IMR-90 (cell line): ENCODE measurements at regions not wholly inside any gene's neighbourhood (a gene's known extent, or its start where the extent isn't known, plus 50 kb on each side); places are given as distances from the start of the nearest gene placed in this dataset.

Experiments used
- BHLHE40 ChIP-seq: fragments of 150-350 bp; IDR thresholded peaks from 2 replicates; pipeline ENCODE4 v1.6.1; 2016; ENCODE audit warnings: mild to moderate bottlenecking, low read depth, low read length
- CEBPB ChIP-seq: IDR thresholded peaks from 2 replicates; pipeline ENCODE4 v1.6.1; 2012; ENCODE audit warnings: low read depth, low read length, improper control_type of control experiment
- CHD1 ChIP-seq: IDR thresholded peaks from 2 replicates; pipeline ENCODE4 v1.6.1; 2012; ENCODE audit warnings: low read depth, low read length, improper control_type of control experiment
- CTCF ChIP-seq: conservative IDR thresholded peaks from 2 replicates; pipeline ENCODE4 v1.5.1; 2012; ENCODE audit warnings: mild to moderate bottlenecking, low read depth, low read length, improper control_type of control experiment
- ELK1 ChIP-seq: fragments of 150-350 bp; IDR thresholded peaks from 2 replicates; pipeline ENCODE4 v1.6.1; 2016; ENCODE audit warnings: low read depth, mild to moderate bottlenecking, low read length, moderate library complexity, borderline replicate concordance
- FOS ChIP-seq: fragments of 150-350 bp; IDR thresholded peaks from 2 replicates; pipeline ENCODE4 v1.6.1; 2016; ENCODE audit warnings: low read depth, low read length
- MAFK ChIP-seq: IDR thresholded peaks from 2 replicates; pipeline ENCODE4 v1.6.1; 2012; ENCODE audit warnings: low read depth, low read length, improper control_type of control experiment
- MAZ ChIP-seq: IDR thresholded peaks from 2 replicates; pipeline ENCODE4 v1.6.1; 2012; ENCODE audit warnings: low read depth, mild to moderate bottlenecking, low read length, improper control_type of control experiment, moderate library complexity, borderline replicate concordance
- MXI1 ChIP-seq: IDR thresholded peaks from 2 replicates; pipeline ENCODE4 v1.6.1; 2012; ENCODE audit warnings: low read depth, mild to moderate bottlenecking, low read length, moderate library complexity, borderline replicate concordance
- POLR2A ChIP-seq: IDR thresholded peaks from 2 replicates; pipeline ENCODE4 v1.6.1; 2012; ENCODE audit warnings: mild to moderate bottlenecking, low read depth, low read length
- RAD21 ChIP-seq: IDR thresholded peaks from 2 replicates; pipeline ENCODE4 v1.6.1; 2012; ENCODE audit warnings: low read length, improper control_type of control experiment
- RFX5 ChIP-seq: IDR thresholded peaks from 2 replicates; pipeline ENCODE4 v1.8.0; 2012; ENCODE audit warnings: low read depth, mild to moderate bottlenecking, low read length, moderate library complexity
- USF2 ChIP-seq: fragments of 150-350 bp; IDR thresholded peaks from 2 replicates; pipeline ENCODE4 v1.6.1; 2017; ENCODE audit warnings: mild to moderate bottlenecking, antibody characterized with exemption, low read length, low read depth

- no peak for TF ChIP-seq POLR2A
- TF ChIP-seq CTCF = no peak
- TF ChIP-seq MAZ = no peak
- no peak for TF ChIP-seq ELK1
- TF ChIP-seq USF2 = no peak
- TF ChIP-seq MAFK = no peak
- TF ChIP-seq CHD1 = no peak
- TF ChIP-seq RAD21 = no peak
- no peak for TF ChIP-seq FOS
- TF ChIP-seq RFX5 = no peak
- TF ChIP-seq CEBPB = no peak
- TF ChIP-seq BHLHE40 = no peak
- TF ChIP-seq MXI1 = no peak
Measured at GRCh38 chr10:88170628-88171027, 307.2 kb downstream of the PTEN start.
